ENCODE measurements at regions not wholly inside any gene's neighbourhood (a gene's known extent, or its start where the extent isn't known, plus 50 kb on each side); places are given as distances from the start of the nearest gene placed in this dataset.

DNA sequence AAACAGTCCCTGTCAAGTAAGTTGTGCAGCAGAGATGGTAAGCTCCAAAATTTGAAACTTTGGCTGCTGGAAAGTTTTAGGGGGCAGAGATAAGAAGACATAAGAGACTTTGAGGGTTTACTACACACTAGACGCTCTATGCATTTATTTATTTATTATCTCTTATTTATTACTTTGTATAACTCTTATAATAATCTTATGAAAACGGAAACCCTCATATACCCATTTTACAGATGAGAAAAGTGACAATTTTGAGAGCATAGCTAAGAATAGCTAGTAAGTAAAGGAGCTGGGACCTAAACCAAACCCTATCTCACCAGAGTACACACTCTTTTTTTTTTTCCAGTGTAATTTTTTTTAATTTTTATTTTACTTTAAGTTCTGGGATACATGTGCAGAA is 112.8 kb upstream of the PKDCC start:
- no peak for TF ChIP-seq POLR2A (IDR thresholded peaks at IDR 0.05)
- TF ChIP-seq, protein P1, sequence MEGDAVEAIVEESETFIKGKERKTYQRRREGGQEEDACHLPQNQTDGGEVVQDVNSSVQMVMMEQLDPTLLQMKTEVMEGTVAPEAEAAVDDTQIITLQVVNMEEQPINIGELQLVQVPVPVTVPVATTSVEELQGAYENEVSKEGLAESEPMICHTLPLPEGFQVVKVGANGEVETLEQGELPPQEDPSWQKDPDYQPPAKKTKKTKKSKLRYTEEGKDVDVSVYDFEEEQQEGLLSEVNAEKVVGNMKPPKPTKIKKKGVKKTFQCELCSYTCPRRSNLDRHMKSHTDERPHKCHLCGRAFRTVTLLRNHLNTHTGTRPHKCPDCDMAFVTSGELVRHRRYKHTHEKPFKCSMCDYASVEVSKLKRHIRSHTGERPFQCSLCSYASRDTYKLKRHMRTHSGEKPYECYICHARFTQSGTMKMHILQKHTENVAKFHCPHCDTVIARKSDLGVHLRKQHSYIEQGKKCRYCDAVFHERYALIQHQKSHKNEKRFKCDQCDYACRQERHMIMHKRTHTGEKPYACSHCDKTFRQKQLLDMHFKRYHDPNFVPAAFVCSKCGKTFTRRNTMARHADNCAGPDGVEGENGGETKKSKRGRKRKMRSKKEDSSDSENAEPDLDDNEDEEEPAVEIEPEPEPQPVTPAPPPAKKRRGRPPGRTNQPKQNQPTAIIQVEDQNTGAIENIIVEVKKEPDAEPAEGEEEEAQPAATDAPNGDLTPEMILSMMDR (IDR thresholded peaks at IDR 0.05), result no peak

Measured in uterus (tissue), 2 donors.